Mesenchymal stem cell (in vitro differentiated cells and primary cell): ENCODE measurements at regions not wholly inside any gene's neighbourhood (a gene's known extent, or its start where the extent isn't known, plus 50 kb on each side); places are given as distances from the start of the nearest gene placed in this dataset.
A peak's percentile ranks its signal among the peaks of the same experiment; 100 is the strongest.

Source experiments
- DNase-seq: peaks from one replicate; pipeline ENCODE4 v3.0.0-alpha.2; 2013
- H2AFZ ChIP-seq: one replicate; pipeline ENCODE4 v1.6.1; 2013; ENCODE audit warnings: low read depth, mild to moderate bottlenecking, control low read depth, inconsistent platforms, low read length, moderate library complexity
- H2AK5ac ChIP-seq: 2 replicates; pipeline ENCODE4 v1.6.1; 2013; ENCODE audit warnings: low read length, moderate library complexity, mild to moderate bottlenecking, inconsistent platforms; ENCODE audit not compliant: severe bottlenecking
- H2BK120ac ChIP-seq: one replicate; pipeline ENCODE4 v1.6.1; 2013; ENCODE audit warnings: low read depth, mild to moderate bottlenecking, inconsistent platforms, low read length, moderate library complexity
- H2BK12ac ChIP-seq, 2 experiments: one replicate each; pipeline ENCODE4 v1.6.1; 2013; ENCODE audit warnings: inconsistent platforms in 2 of 2, low read length in 2 of 2, mild to moderate bottlenecking in 2 of 2, moderate library complexity in 2 of 2, control low read depth in 1 of 2
- H2BK15ac ChIP-seq: one replicate; pipeline ENCODE4 v1.6.1; 2013; ENCODE audit warnings: mild to moderate bottlenecking, low read depth, inconsistent platforms; ENCODE audit not compliant: poor library complexity, severe bottlenecking
- H2BK5ac ChIP-seq: 2 replicates; pipeline ENCODE4 v1.6.1; 2013; ENCODE audit warnings: low read depth, mild to moderate bottlenecking, low read length, control low read depth, inconsistent platforms; ENCODE audit not compliant: poor library complexity, severe bottlenecking
- H3K14ac ChIP-seq, 2 experiments: one replicate each; pipeline ENCODE4 v1.6.1; 2013; ENCODE audit warnings: inconsistent platforms in 2 of 2, low read length in 2 of 2, control low read depth in 1 of 2, mild to moderate bottlenecking in 1 of 2, moderate library complexity in 1 of 2
- H3K18ac ChIP-seq, 2 experiments: one replicate each; pipeline ENCODE4 v1.6.1; 2013; ENCODE audit warnings: inconsistent platforms in 2 of 2, low read length in 2 of 2, control low read depth in 1 of 2, low read depth in 1 of 2, mild to moderate bottlenecking in 1 of 2
- H3K23ac ChIP-seq, 2 experiments: one replicate each; pipeline ENCODE4 v1.6.1; 2013; ENCODE audit warnings: inconsistent platforms in 2 of 2, low read length in 2 of 2, mild to moderate bottlenecking in 2 of 2, moderate library complexity in 2 of 2, control low read depth in 1 of 2
- H3K27ac ChIP-seq: 2 replicates; pipeline ENCODE4 v1.5.1; 2013; ENCODE audit warnings: mild to moderate bottlenecking, moderate library complexity, low read length, control low read depth, inconsistent platforms; ENCODE audit not compliant: poor library complexity, severe bottlenecking
- H3K27me3 ChIP-seq, 2 experiments: 2 replicates each; pipeline versions ENCODE4 v1.6.1 to v1.7.0; 2013; ENCODE audit warnings: low read length in 2 of 2, mild to moderate bottlenecking in 2 of 2, moderate library complexity in 2 of 2, control low read depth in 1 of 2, inconsistent platforms in 1 of 2; ENCODE audit not compliant: control insufficient read depth in 1 of 2, insufficient read depth in 1 of 2
- H3K36me3 ChIP-seq, 2 experiments: 2 replicates each; pipeline versions ENCODE4 v1.6.1 to v1.7.0; 2013; ENCODE audit warnings: low read length in 2 of 2, control low read depth in 1 of 2, inconsistent platforms in 1 of 2, low read depth in 1 of 2, mild to moderate bottlenecking in 1 of 2; ENCODE audit not compliant: insufficient read depth in 2 of 2, control insufficient read depth in 1 of 2
- H3K4ac ChIP-seq, 2 experiments: one replicate each; pipeline ENCODE4 v1.6.1; 2013; ENCODE audit warnings: inconsistent platforms in 2 of 2, low read length in 2 of 2, mild to moderate bottlenecking in 2 of 2, moderate library complexity in 2 of 2, control low read depth in 1 of 2, low read depth in 1 of 2
- H3K4me1 ChIP-seq: 2 replicates; pipeline ENCODE4 v1.6.1; 2013; ENCODE audit warnings: low read depth, low read length, control low read depth; ENCODE audit not compliant: control insufficient read depth, insufficient read depth
- H3K4me2 ChIP-seq: 2 replicates; pipeline ENCODE4 v1.6.1; 2013; ENCODE audit warnings: low read length, mild to moderate bottlenecking, inconsistent platforms; ENCODE audit not compliant: poor library complexity, severe bottlenecking
- H3K4me3 ChIP-seq, 2 experiments: 2 replicates each; pipeline versions ENCODE4 v1.5.1 to v1.7.0; 2013; ENCODE audit warnings: low read length in 2 of 2, mild to moderate bottlenecking in 2 of 2, control low read depth in 1 of 2, low read depth in 1 of 2; ENCODE audit not compliant: insufficient read depth in 1 of 2
- H3K79me1 ChIP-seq: replicated peaks from 2 replicates; pipeline ENCODE4 v1.6.1; 2013; ENCODE audit warnings: mild to moderate bottlenecking, control low read depth, low read length, inconsistent platforms; ENCODE audit not compliant: poor library complexity, severe bottlenecking
- H3K9ac ChIP-seq: 2 replicates; pipeline ENCODE4 v1.7.0; 2013; ENCODE audit warnings: mild to moderate bottlenecking, low read length, moderate library complexity
- H3K9me3 ChIP-seq: 2 replicates; pipeline ENCODE4 v1.7.0; 2013; ENCODE audit warnings: mild to moderate bottlenecking, low read length; ENCODE audit not compliant: control insufficient read depth
- H4K8ac ChIP-seq: one replicate; pipeline ENCODE4 v1.6.1; 2013; ENCODE audit warnings: inconsistent platforms, mild to moderate bottlenecking, low read length, moderate library complexity
- H4K91ac ChIP-seq: one replicate; pipeline ENCODE4 v1.6.1; 2013; ENCODE audit warnings: mild to moderate bottlenecking, low read length, inconsistent platforms
- WGBS: methylation state at CpG from one replicate; pipeline ENCODE4 v1.1.7; 2013; ENCODE audit warnings: mixed read lengths; 5-methylcytosine and 5-hydroxymethylcytosine counted together

DNA sequence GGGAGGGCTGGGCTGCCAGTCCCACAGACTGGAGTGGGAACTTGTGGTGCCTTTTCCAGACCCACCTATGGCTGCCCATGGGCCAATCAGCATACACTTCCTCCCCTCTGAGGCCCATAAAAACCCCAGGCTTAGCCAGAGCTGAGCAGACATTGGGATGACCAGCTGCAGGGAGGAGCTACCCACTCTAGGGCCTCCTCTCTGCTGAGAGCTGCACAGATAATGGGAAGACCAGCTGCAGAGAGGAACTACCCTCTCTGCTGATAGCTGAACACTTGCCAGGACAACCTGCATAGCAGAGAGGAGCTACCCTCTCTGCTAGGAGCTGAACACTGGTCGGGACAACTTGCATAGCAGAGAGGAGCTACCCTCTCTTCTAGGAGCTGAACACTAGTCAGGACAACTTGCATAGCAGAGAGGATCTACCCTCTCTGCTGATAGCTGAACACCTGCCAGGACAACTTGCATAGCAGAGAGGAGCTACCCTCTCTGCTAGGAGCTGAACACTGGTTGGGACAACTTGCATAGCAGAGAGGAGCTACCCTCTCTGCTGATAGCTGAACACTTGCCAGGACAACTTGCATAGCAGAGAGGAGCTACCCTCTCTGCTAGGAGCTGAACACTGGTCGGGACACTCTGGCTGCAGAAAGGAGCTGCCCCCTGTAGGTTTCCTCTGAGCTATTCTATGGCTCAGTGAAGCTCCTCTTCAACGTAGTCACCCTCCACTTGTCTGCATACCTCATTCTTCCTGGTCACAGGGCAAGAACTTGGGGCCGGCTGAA, 88.3 kb upstream of the CACUL1 start:
- H2BK15ac ChIP-seq: no peak overlapping the region
- H4K91ac ChIP-seq: no peak overlapping the region
- peaks cover 0 to 9% of the 10 kb centered on the region in 2 experiments for H3K27me3 ChIP-seq
- H3K9me3 ChIP-seq: no peaks in the 10 kb centered on the region
- H3K18ac ChIP-seq: no peak overlapping the region
- H2BK120ac ChIP-seq: no peak overlapping the region
- no peak overlapping the region for H2BK5ac ChIP-seq
- peaks cover 15% of the 10 kb centered on the region for H3K4me1 ChIP-seq
- no peak overlapping the region for H3K27ac ChIP-seq
- H3K4me2 ChIP-seq: no peak overlapping the region
- no peak overlapping the region for H3K14ac ChIP-seq
- H3K9ac ChIP-seq: no peak overlapping the region
- H2BK12ac ChIP-seq: no peak overlapping the region
- no peaks in the 10 kb centered on the region for H3K36me3 ChIP-seq
- DNase-seq: no peak
- no peaks in the 10 kb centered on the region for H3K79me1 ChIP-seq
- 43% methylated on average over 4 of the region's 4 CpGs for WGBS
- no peak overlapping the region for H2AFZ ChIP-seq
- H4K8ac ChIP-seq: no peak overlapping the region
- no peak overlapping the region for H3K4me3 ChIP-seq
- no peak overlapping the region for H2AK5ac ChIP-seq
- no peak overlapping the region for H3K23ac ChIP-seq
- H3K4ac ChIP-seq: no peak overlapping the region

DNA sequence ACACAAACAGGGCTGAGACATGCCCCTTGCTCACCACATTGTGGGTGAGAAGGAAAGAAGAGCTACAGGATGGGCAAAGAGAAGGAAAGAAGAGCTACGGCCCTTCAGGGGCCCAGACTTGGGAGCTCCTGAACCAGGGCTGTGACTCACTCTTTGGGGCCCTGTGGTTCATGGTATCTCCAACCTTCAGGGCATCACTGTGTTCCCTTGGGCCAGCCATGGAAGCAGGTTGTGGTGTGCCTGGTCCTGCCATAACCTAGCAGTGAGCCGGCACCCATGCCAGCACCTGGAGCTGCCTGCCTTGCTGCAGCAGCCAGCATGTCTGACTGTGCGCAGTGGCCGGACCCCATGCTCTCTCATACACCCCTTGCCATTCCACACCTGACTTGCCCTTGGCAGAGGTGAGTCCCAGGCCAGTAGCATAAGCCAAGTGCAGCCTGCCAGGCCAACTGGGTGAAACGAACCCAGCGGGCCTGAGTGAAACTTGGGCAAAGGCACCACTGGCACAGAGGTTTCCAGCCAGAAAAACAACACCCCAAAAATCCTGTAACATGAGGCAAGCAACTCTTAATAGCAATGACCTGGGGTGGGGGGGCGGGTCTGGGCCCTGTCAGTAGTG, 89.0 kb upstream of the CACUL1 start:
- H3K4ac ChIP-seq: no peak overlapping the region
- peak overlapping the region; percentile 61 for H2AK5ac ChIP-seq
- H3K18ac ChIP-seq: no peak overlapping the region
- H2BK5ac ChIP-seq: no peak overlapping the region
- H3K27me3 ChIP-seq: peaks cover 0 to 9% of the 10 kb centered on the region in 2 experiments
- peak overlapping the region; percentile 34 for H4K91ac ChIP-seq
- no peaks in the 10 kb centered on the region for H3K9me3 ChIP-seq
- H3K79me1 ChIP-seq: no peaks in the 10 kb centered on the region
- H3K9ac ChIP-seq: no peak overlapping the region
- WGBS: 96% methylated on average over 6 of the region's 7 CpGs
- H3K36me3 ChIP-seq: no peaks in the 10 kb centered on the region
- no peak overlapping the region for H2BK15ac ChIP-seq
- H3K27ac ChIP-seq: no peak overlapping the region
- no peak overlapping the region for H2BK12ac ChIP-seq
- H2AFZ ChIP-seq: no peak overlapping the region
- H3K4me2 ChIP-seq: no peak overlapping the region
- peak overlapping the region in 1 of 2 experiments; percentile 19 for H3K14ac ChIP-seq
- H2BK120ac ChIP-seq: no peak overlapping the region
- H4K8ac ChIP-seq: no peak overlapping the region
- no peak overlapping the region for H3K23ac ChIP-seq
- peaks cover 15% of the 10 kb centered on the region for H3K4me1 ChIP-seq
- H3K4me3 ChIP-seq: no peak overlapping the region
- no peak for DNase-seq

DNA sequence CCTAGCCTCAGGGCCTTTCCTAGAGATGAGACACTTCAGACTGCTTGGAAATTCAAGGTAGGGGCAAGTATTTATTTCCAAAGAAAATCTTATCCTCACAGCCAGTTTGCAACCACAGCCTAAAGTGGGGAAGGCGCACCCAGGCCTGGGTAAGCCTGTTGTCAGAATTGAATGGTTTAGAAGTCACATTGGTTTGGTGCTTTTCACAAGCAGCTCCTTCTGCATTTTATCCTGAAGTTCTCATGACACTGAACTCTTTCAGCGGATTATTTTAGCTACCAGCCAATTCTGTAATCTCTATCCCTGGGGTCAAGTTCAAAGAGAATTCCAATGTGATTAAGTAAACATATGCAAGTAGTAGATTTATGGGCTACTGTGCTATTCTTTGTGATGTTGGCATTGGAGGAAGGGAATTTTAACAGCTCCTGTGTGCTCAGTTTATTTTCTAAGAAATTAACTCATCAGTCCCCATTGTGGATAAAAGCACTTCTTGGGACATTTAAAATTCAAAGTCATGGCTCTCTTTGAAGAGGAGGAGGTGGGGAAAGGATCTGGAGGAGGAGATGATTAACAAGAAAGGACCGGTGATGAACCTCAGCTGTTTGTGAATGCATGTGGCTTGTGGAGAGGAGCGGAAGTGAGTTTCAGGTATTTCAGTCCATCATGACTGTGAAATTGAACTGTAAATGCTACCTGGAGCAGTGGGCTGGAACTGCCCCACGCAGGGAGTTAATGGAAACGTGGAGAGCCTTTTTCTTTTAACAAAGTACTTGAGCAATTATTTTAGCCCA, 90.2 kb upstream of the CACUL1 start:
- H4K91ac ChIP-seq: no peak overlapping the region
- peaks cover 0 to 9% of the 10 kb centered on the region in 2 experiments for H3K27me3 ChIP-seq
- no peak overlapping the region for H3K18ac ChIP-seq
- H2BK120ac ChIP-seq: no peak overlapping the region
- H3K27ac ChIP-seq: peak overlapping the region; percentile 54
- 58% methylated on average over 6 of the region's 6 CpGs for WGBS
- no peak overlapping the region for H3K14ac ChIP-seq
- no peak overlapping the region for H2AK5ac ChIP-seq
- no peak overlapping the region for H3K4me2 ChIP-seq
- no peak overlapping the region for H3K23ac ChIP-seq
- no peak overlapping the region for H3K4me3 ChIP-seq
- H2BK15ac ChIP-seq: no peak overlapping the region
- peaks cover 15% of the 10 kb centered on the region for H3K4me1 ChIP-seq
- no peaks in the 10 kb centered on the region for H3K79me1 ChIP-seq
- no peaks in the 10 kb centered on the region for H3K36me3 ChIP-seq
- no peak for DNase-seq
- no peak overlapping the region for H2BK12ac ChIP-seq
- H2BK5ac ChIP-seq: no peak overlapping the region
- no peak overlapping the region for H3K9ac ChIP-seq
- no peak overlapping the region for H3K4ac ChIP-seq
- H3K9me3 ChIP-seq: no peaks in the 10 kb centered on the region
- H2AFZ ChIP-seq: no peak overlapping the region
- H4K8ac ChIP-seq: no peak overlapping the region

DNA sequence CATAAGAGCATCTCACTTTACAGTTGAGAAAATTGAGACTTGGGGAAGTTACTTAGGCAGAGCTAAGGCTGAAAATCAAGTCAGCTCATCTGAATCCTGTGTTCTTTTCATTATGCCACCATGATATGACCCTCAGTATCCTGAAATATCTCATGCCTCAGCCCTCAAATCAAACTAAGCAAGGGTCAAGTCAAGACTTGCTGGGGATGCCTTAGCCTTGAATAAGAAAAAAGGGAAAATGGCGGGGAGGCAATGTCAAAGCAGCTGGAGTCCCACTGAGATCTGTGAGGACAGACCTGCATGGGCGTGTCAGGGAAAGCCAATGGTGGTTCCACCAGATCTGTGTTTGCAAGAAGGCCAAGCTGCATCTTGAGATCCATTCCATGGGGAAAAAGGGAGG, 91.0 kb upstream of the CACUL1 start:
- Histone ChIP-seq H2BK5ac (no peak overlapping the region), H2BK12ac (no peak overlapping the region), H3K4me3 (no peak overlapping the region), H2AFZ (no peak overlapping the region), H3K79me1 (no peaks in the 10 kb centered on the region), H2AK5ac (no peak overlapping the region), H4K91ac (no peak overlapping the region), H3K36me3 (no peaks in the 10 kb centered on the region), H3K4ac (no peak overlapping the region), H3K27me3 (peaks cover 0 to 9% of the 10 kb centered on the region in 2 experiments), H4K8ac (no peak overlapping the region), H3K14ac (no peak overlapping the region), H3K9ac (no peak overlapping the region), H2BK120ac (no peak overlapping the region), H3K4me1 (peaks cover 15% of the 10 kb centered on the region), H3K27ac (peak overlapping the region; percentile 40), H2BK15ac (no peak overlapping the region), H3K4me2 (no peak overlapping the region), H3K23ac (no peak overlapping the region), H3K18ac (no peak overlapping the region), H3K9me3 (no peaks in the 10 kb centered on the region)
- 89% methylated on average over 2 of the region's 2 CpGs for WGBS
- no peak for DNase-seq
